Cardiac muscle cell (in vitro differentiated cells and primary cell): ENCODE measurements at regions not wholly inside any gene's neighbourhood (a gene's known extent, or its start where the extent isn't known, plus 50 kb on each side); places are given as distances from the start of the nearest gene placed in this dataset.

Experiments used
- DNase-seq, 2 donors: peaks; one replicate each; pipeline versions ENCODE4 v3.0.0 to v3.0.0-alpha.2; 2010 to 2017; ENCODE audit warnings: low read depth in 1 of 2, low spot score in 1 of 2
- H3K27ac ChIP-seq: fragments of 200-600 bp; sonication (generic); 2 replicates; pipeline ENCODE4 v1.5.1; 2016
- H3K27me3 ChIP-seq: fragments of 200-600 bp; sonication (generic); 2 replicates; pipeline ENCODE4 v1.6.0; 2016; ENCODE audit warnings: control low read depth
- H3K36me3 ChIP-seq: fragments of 200-600 bp; sonication (generic); 2 replicates; pipeline ENCODE4 v1.5.1; 2016; ENCODE audit warnings: control low read depth
- H3K4me1 ChIP-seq: fragments of 200-600 bp; sonication (generic); 2 replicates; pipeline ENCODE4 v1.8.1; 2017; ENCODE audit warnings: low read depth, mild to moderate bottlenecking, mixed run types
- H3K4me3 ChIP-seq: fragments of 200-600 bp; sonication (generic); 2 replicates; pipeline ENCODE4 v1.5.1; 2016; ENCODE audit warnings: mild to moderate bottlenecking
- H3K9me3 ChIP-seq: fragments of 200-600 bp; sonication (generic); 2 replicates; pipeline ENCODE4 v1.5.1; 2017; ENCODE audit warnings: low read depth, mild to moderate bottlenecking, control low read depth
- CTCF ChIP-seq: IDR thresholded peaks from 2 replicates; pipeline ENCODE4 v1.5.1; 2012; ENCODE audit warnings: low read depth, mild to moderate bottlenecking, low read length

GRCh38 chr15:94100863-94101262 is 130.5 kb upstream of the MCTP2 start:
- Histone ChIP-seq H3K9me3 (no peaks in the 10 kb centered on the region), H3K4me3 (no peak overlapping the region), H3K27ac (no peak overlapping the region), H3K27me3 (no peaks in the 10 kb centered on the region), H3K36me3 (no peaks in the 10 kb centered on the region), H3K4me1 (no peaks in the 10 kb centered on the region)
- no peak for DNase-seq
- no peak for TF ChIP-seq CTCF

GRCh38 chr15:94099574-94099960 is 131.8 kb upstream of the MCTP2 start:
- no peaks in the 10 kb centered on the region for H3K27me3 ChIP-seq
- H3K4me1 ChIP-seq: no peaks in the 10 kb centered on the region
- no peak for TF ChIP-seq CTCF
- DNase-seq: no peak
- no peaks in the 10 kb centered on the region for H3K9me3 ChIP-seq
- no peak overlapping the region for H3K27ac ChIP-seq
- no peaks in the 10 kb centered on the region for H3K36me3 ChIP-seq
- no peak overlapping the region for H3K4me3 ChIP-seq

GRCh38 chr15:94098921-94099573 is 132.3 kb upstream of the MCTP2 start:
- Histone ChIP-seq H3K27ac (no peak overlapping the region), H3K36me3 (no peaks in the 10 kb centered on the region), H3K27me3 (no peaks in the 10 kb centered on the region), H3K4me3 (no peak overlapping the region), H3K4me1 (no peaks in the 10 kb centered on the region), H3K9me3 (no peaks in the 10 kb centered on the region)
- DNase-seq: no peak
- no peak for TF ChIP-seq CTCF

- no peaks in the 10 kb centered on the region for H3K36me3 ChIP-seq
- no peaks in the 10 kb centered on the region for H3K4me1 ChIP-seq
- DNase-seq: no peak
- H3K27ac ChIP-seq: no peak overlapping the region
- H3K27me3 ChIP-seq: peaks cover 2% of the 10 kb centered on the region
- no peak for TF ChIP-seq CTCF
- H3K9me3 ChIP-seq: no peaks in the 10 kb centered on the region
- H3K4me3 ChIP-seq: no peak overlapping the region
Measured at GRCh38 chr15:94097552-94097951, 133.8 kb upstream of the MCTP2 start.

- Histone ChIP-seq H3K4me3 (no peak overlapping the region), H3K9me3 (no peaks in the 10 kb centered on the region), H3K27ac (no peak overlapping the region), H3K36me3 (no peaks in the 10 kb centered on the region), H3K27me3 (peaks cover 10% of the 10 kb centered on the region), H3K4me1 (no peaks in the 10 kb centered on the region)
- DNase-seq: no peak
- TF ChIP-seq CTCF: no peak
Measured at GRCh38 chr15:94094310-94094709, 137.1 kb upstream of the MCTP2 start.
